ENCODE measurements at regions not wholly inside any gene's neighbourhood (a gene's known extent, or its start where the extent isn't known, plus 50 kb on each side); places are given as distances from the start of the nearest gene placed in this dataset.
"Not testable (repeated sequence)": the region's sequence is repeated elsewhere in the genome, so short reads cannot be mapped to it uniquely, and the experiment has no call there.

- DNase-seq: no peak
These were observed 173.5 kb downstream of the NPIPB11 start for GRCh38 chr16:29232811-29233704.

- not testable (repeated sequence) for DNase-seq
These were observed 174.3 kb downstream of the NPIPB11 start for GRCh38 chr16:29232160-29232705.

- no peak for DNase-seq
These were observed 175.3 kb downstream of the NPIPB11 start for GRCh38 chr16:29231244-29231643.

- no peak for DNase-seq
These were observed 175.8 kb downstream of the NPIPB11 start for GRCh38 chr16:29230671-29231096.

GRCh38 chr16:29230006-29230668 lies 176.4 kb downstream of the NPIPB11 start:
- not testable (repeated sequence) for DNase-seq

GRCh38 chr16:29229616-29230005 lies 176.9 kb downstream of the NPIPB11 start:
- not testable (repeated sequence) for DNase-seq

- not testable (repeated sequence) for DNase-seq
These were observed 177.6 kb downstream of the NPIPB11 start for GRCh38 chr16:29228664-29229611.

GRCh38 chr16:29227751-29228663 lies 178.5 kb downstream of the NPIPB11 start:
- peak in 1 of 2 experiments; percentile 51 for DNase-seq

- no peak for DNase-seq
These were observed 179.7 kb downstream of the NPIPB11 start for GRCh38 chr16:29226782-29227181.

GRCh38 chr16:29224675-29225074 lies 181.8 kb downstream of the NPIPB11 start:
- DNase-seq: not testable (repeated sequence)

- not testable (repeated sequence) for DNase-seq
These were observed 183.9 kb downstream of the NPIPB11 start for GRCh38 chr16:29222615-29223014.

- not testable (repeated sequence) for DNase-seq
These were observed 184.5 kb downstream of the NPIPB11 start for GRCh38 chr16:29222008-29222407.

- DNase-seq: not testable (repeated sequence)
These were observed 185.1 kb downstream of the NPIPB11 start for GRCh38 chr16:29221281-29221955.

- not testable (repeated sequence) for DNase-seq
These were observed 185.8 kb downstream of the NPIPB11 start for GRCh38 chr16:29220647-29221191.

- DNase-seq: not testable (repeated sequence)
These were observed 186.4 kb downstream of the NPIPB11 start for GRCh38 chr16:29219966-29220646.

- not testable (repeated sequence) for DNase-seq
These were observed 186.9 kb downstream of the NPIPB11 start for GRCh38 chr16:29219562-29219961.

- DNase-seq: not testable (repeated sequence)
These were observed 187.9 kb downstream of the NPIPB11 start for GRCh38 chr16:29218649-29219048.

- not testable (repeated sequence) for DNase-seq
These were observed 188.3 kb downstream of the NPIPB11 start for GRCh38 chr16:29218171-29218570.

GRCh38 chr16:29217752-29218126 lies 188.8 kb downstream of the NPIPB11 start:
- DNase-seq: not testable (repeated sequence)

Data from NCI-H446 (cell line).